PC-9 (cell line): ENCODE measurements at regions not wholly inside any gene's neighbourhood (a gene's known extent, or its start where the extent isn't known, plus 50 kb on each side); places are given as distances from the start of the nearest gene placed in this dataset.

Experiments
- EZH2 ChIP-seq: fragments of 200-600 bp; sonication (generic); IDR thresholded peaks from 2 replicates; pipeline ENCODE4 v1.8.0; 2017; ENCODE audit warnings: antibody characterized with exemption, low read depth
- TF ChIP-seq, protein P1 (sequence below): fragments of 200-600 bp; sonication (generic); conservative IDR thresholded peaks from 2 replicates; pipeline ENCODE4 v1.6.1; 2017; ENCODE audit warnings: mixed run types, antibody characterized with exemption, mild to moderate bottlenecking, moderate library complexity

DNA sequence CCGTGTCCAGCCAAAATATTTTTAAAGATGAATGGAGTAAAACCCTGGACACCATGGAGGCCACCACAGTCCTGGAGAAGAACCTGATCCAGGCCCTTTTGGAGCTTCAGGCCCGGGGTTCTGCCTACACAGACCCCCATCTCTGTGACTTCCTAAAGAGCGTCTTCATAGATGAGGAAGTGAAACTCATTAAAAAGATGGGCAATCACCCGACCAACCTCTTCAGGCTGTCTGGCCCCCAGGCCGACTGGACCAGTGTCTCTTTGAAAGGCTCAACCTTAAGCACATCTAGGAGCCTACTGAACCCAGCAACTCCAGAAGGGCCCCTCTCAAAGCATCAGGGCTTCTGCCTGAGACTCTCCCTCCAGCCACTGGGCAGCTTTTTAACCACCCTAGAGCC, 107.9 kb upstream of the FAM174B start:
- TF ChIP-seq, protein P1, sequence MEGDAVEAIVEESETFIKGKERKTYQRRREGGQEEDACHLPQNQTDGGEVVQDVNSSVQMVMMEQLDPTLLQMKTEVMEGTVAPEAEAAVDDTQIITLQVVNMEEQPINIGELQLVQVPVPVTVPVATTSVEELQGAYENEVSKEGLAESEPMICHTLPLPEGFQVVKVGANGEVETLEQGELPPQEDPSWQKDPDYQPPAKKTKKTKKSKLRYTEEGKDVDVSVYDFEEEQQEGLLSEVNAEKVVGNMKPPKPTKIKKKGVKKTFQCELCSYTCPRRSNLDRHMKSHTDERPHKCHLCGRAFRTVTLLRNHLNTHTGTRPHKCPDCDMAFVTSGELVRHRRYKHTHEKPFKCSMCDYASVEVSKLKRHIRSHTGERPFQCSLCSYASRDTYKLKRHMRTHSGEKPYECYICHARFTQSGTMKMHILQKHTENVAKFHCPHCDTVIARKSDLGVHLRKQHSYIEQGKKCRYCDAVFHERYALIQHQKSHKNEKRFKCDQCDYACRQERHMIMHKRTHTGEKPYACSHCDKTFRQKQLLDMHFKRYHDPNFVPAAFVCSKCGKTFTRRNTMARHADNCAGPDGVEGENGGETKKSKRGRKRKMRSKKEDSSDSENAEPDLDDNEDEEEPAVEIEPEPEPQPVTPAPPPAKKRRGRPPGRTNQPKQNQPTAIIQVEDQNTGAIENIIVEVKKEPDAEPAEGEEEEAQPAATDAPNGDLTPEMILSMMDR = no peak
- TF ChIP-seq EZH2 = no peak
